Karpas-422 (cell line): ENCODE measurements at regions not wholly inside any gene's neighbourhood (a gene's known extent, or its start where the extent isn't known, plus 50 kb on each side); places are given as distances from the start of the nearest gene placed in this dataset.
"Not testable (repeated sequence)": the region's sequence is repeated elsewhere in the genome, so short reads cannot be mapped to it uniquely, and the experiment has no call there.

Experiments
- DNase-seq: peaks from one replicate; pipeline ENCODE4 v3.0.0-alpha.2; 2015
- H2AFZ ChIP-seq: fragments of 200-600 bp; sonication (generic); 2 replicates; pipeline ENCODE4 v1.6.1; 2014; ENCODE audit warnings: antibody characterized with exemption, low read length, mixed read lengths
- H3K27ac ChIP-seq: fragments of 200-600 bp; sonication (generic); 2 replicates; pipeline ENCODE4 v1.5.1; 2014; ENCODE audit warnings: mild to moderate bottlenecking, low read length, moderate library complexity
- H3K27me3 ChIP-seq: fragments of 200-600 bp; sonication (generic); 2 replicates; pipeline ENCODE4 v1.6.1; 2014; ENCODE audit warnings: low read length, mixed read lengths
- H3K36me3 ChIP-seq: fragments of 200-600 bp; sonication (generic); 2 replicates; pipeline ENCODE4 v1.6.1; 2014; ENCODE audit warnings: low read length, mixed read lengths; ENCODE audit not compliant: insufficient read depth
- H3K4me1 ChIP-seq: fragments of 200-600 bp; sonication (generic); 2 replicates; pipeline ENCODE4 v1.6.1; 2014; ENCODE audit warnings: mild to moderate bottlenecking, low read length, mixed read lengths
- H3K4me2 ChIP-seq: fragments of 200-600 bp; sonication (generic); 2 replicates; pipeline ENCODE4 v1.6.1; 2014; ENCODE audit warnings: low read length, low read depth, mild to moderate bottlenecking; ENCODE audit not compliant: poor library complexity, severe bottlenecking
- H3K4me3 ChIP-seq: fragments of 200-600 bp; sonication (generic); 2 replicates; pipeline ENCODE4 v1.5.1; 2014; ENCODE audit warnings: mild to moderate bottlenecking, antibody characterized with exemption, low read length, mixed read lengths
- H3K79me2 ChIP-seq: fragments of 200-600 bp; sonication (generic); 2 replicates; pipeline ENCODE4 v1.6.1; 2014; ENCODE audit warnings: mild to moderate bottlenecking, low read length, mixed read lengths
- H3K9ac ChIP-seq: fragments of 200-600 bp; sonication (generic); 2 replicates; pipeline ENCODE4 v1.6.0; 2014; ENCODE audit warnings: low read length
- H3K9me2 ChIP-seq: fragments of 200-600 bp; sonication (generic), shearing (Covaris generic); replicated peaks from 2 replicates; pipeline ENCODE4 v1.6.0; 2014; ENCODE audit warnings: mild to moderate bottlenecking, low read length, moderate library complexity; ENCODE audit not compliant: insufficient read depth
- H3K9me3 ChIP-seq: fragments of 300-700, 200-600 bp; sonication (generic); 2 replicates; pipeline ENCODE4 v1.6.1; 2014; ENCODE audit warnings: low read length, mixed read lengths
- H4K20me1 ChIP-seq: fragments of 200-600 bp; sonication (generic); 2 replicates; pipeline ENCODE4 v1.6.1; 2014; ENCODE audit warnings: mild to moderate bottlenecking, antibody characterized with exemption, low read length, low read depth; ENCODE audit not compliant: insufficient read depth

- DNase-seq = no peak
- no peaks in the 10 kb centered on the region for H3K36me3 ChIP-seq
- no peaks in the 10 kb centered on the region for H3K4me1 ChIP-seq
- no peaks in the 10 kb centered on the region for H3K27me3 ChIP-seq
- H3K9me3 ChIP-seq = peaks cover 15% of the 10 kb centered on the region; the same call in 1 of the 2 replicates
- no peak overlapping the region for H2AFZ ChIP-seq
- H3K4me2 ChIP-seq = no peak overlapping the region
- no peak overlapping the region for H3K9ac ChIP-seq
- H3K27ac ChIP-seq = no peak overlapping the region
- H4K20me1 ChIP-seq = no peaks in the 10 kb centered on the region
- no peaks in the 10 kb centered on the region for H3K9me2 ChIP-seq
- no peak overlapping the region for H3K4me3 ChIP-seq
- H3K79me2 ChIP-seq = no peaks in the 10 kb centered on the region
Observed at GRCh38 chr6:50527985-50528384, 185.3 kb upstream of the TFAP2D start.

- Histone ChIP-seq H3K9ac (no peak overlapping the region), H3K4me3 (no peak overlapping the region), H3K27ac (no peak overlapping the region), H2AFZ (no peak overlapping the region), H3K36me3 (no peaks in the 10 kb centered on the region), H3K9me3 (peaks cover 4% of the 10 kb centered on the region), H3K27me3 (no peaks in the 10 kb centered on the region), H3K9me2 (0 out of 2 replicates have a peak, but pooled peaks cover 3% of the 10 kb centered on the region), H3K4me1 (no peaks in the 10 kb centered on the region), H3K4me2 (no peak overlapping the region), H3K79me2 (no peaks in the 10 kb centered on the region), H4K20me1 (no peaks in the 10 kb centered on the region)
- no peak for DNase-seq
Observed at GRCh38 chr6:50539447-50539846, 173.9 kb upstream of the TFAP2D start.

DNA sequence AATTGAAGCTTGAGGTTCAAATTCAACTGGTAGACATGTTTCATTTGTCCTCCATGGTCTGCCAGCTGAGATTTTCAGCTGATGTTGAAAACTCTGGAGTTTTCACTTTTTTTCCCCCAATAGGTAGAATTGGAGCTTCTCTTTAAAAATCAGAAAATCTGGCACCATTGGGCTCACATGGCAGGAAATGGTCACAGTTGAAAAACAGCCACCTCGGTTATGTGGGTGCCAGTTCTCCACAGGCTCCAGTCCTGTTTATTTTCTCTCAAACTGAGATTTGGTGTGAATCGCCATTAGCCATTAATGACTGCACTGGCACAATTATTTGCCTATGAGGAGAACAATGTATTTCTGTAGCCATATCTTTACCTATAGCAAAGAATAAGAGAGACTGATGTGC, 171.4 kb upstream of the TFAP2D start:
- Histone ChIP-seq H3K36me3 (no peaks in the 10 kb centered on the region), H4K20me1 (no peaks in the 10 kb centered on the region), H3K9me2 (0 out of 2 replicates have a peak, but pooled peaks cover 3% of the 10 kb centered on the region), H3K27me3 (no peaks in the 10 kb centered on the region), H3K79me2 (no peaks in the 10 kb centered on the region), H3K9me3 (peaks cover 4% of the 10 kb centered on the region; the same call in 1 of the 2 replicates), H3K4me2 (no peak overlapping the region), H2AFZ (no peak overlapping the region), H3K4me3 (no peak overlapping the region), H3K4me1 (no peaks in the 10 kb centered on the region), H3K9ac (no peak overlapping the region), H3K27ac (no peak overlapping the region)
- no peak for DNase-seq

DNA sequence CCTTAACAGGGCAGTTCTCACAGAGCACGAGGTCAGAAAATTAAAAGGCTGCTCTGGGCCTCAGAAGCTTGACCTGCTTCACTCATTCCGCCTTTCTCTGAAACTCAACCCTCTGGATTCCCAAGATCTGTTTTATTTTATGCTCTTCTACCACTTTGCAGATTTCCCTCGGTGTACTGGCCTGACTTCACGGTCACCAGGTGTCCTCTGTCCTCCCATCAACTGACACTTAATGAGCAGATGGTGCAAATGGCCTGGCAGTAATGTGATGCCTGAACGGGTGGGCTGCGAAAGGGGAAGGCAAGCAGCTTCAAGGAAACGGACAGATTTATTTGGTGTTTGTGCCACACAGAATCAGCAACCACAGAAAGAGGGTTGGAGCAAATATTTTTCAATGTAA, 169.7 kb upstream of the TFAP2D start:
- Histone ChIP-seq H3K27me3 (no peaks in the 10 kb centered on the region), H3K9me3 (peaks cover 4% of the 10 kb centered on the region; the same call in 1 of the 2 replicates), H3K4me3 (no peak overlapping the region), H3K9ac (no peak overlapping the region), H3K79me2 (no peaks in the 10 kb centered on the region), H4K20me1 (no peaks in the 10 kb centered on the region), H3K36me3 (no peaks in the 10 kb centered on the region), H3K9me2 (0 out of 2 replicates have a peak, but pooled peaks cover 3% of the 10 kb centered on the region), H3K4me2 (no peak overlapping the region), H2AFZ (no peak overlapping the region), H3K4me1 (no peaks in the 10 kb centered on the region), H3K27ac (no peak overlapping the region)
- no peak for DNase-seq

DNA sequence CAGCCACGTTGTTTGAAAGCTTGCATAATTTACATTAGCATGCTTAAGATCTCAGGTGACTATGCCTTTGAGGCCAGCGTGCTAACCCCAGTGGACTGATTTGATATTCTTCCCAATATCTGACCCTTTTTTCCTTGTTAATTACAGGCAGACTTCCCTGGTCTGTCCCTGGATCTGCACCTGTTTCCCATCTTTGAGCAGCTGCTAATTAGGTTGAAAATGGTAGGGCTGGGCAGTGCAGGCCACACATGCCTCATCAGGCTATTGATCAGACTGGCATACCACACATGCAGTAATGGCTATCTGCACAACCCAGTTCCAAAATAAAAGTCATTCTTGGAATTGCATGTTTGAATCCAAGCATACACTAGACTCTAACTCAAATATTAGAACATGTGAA, 164.3 kb upstream of the TFAP2D start:
- no peak overlapping the region for H3K27ac ChIP-seq
- no peaks in the 10 kb centered on the region for H3K36me3 ChIP-seq
- peaks cover 15% of the 10 kb centered on the region for H3K9me3 ChIP-seq
- H3K9ac ChIP-seq = no peak overlapping the region
- H3K27me3 ChIP-seq = no peaks in the 10 kb centered on the region
- H3K4me1 ChIP-seq = no peaks in the 10 kb centered on the region
- no peak overlapping the region for H3K4me3 ChIP-seq
- no peak overlapping the region for H2AFZ ChIP-seq
- H3K4me2 ChIP-seq = no peak overlapping the region
- DNase-seq = no peak
- H4K20me1 ChIP-seq = no peaks in the 10 kb centered on the region
- H3K9me2 ChIP-seq = no peaks in the 10 kb centered on the region
- H3K79me2 ChIP-seq = no peaks in the 10 kb centered on the region

GRCh38 chr6:50549475-50549874, 163.9 kb upstream of the TFAP2D start:
- no peaks in the 10 kb centered on the region for H3K36me3 ChIP-seq
- no peak for DNase-seq

GRCh38 chr6:50555982-50556381, 157.3 kb upstream of the TFAP2D start:
- no peaks in the 10 kb centered on the region for H3K27me3 ChIP-seq
- H3K9me2 ChIP-seq = no peaks in the 10 kb centered on the region
- 0 out of 2 replicates have a peak, but pooled peaks cover 2% of the 10 kb centered on the region for H3K9me3 ChIP-seq
- no peaks in the 10 kb centered on the region for H3K36me3 ChIP-seq
- no peaks in the 10 kb centered on the region for H4K20me1 ChIP-seq
- H3K27ac ChIP-seq = no peak overlapping the region
- no peak overlapping the region for H2AFZ ChIP-seq
- no peak overlapping the region for H3K4me3 ChIP-seq
- no peaks in the 10 kb centered on the region for H3K79me2 ChIP-seq
- no peaks in the 10 kb centered on the region for H3K4me1 ChIP-seq
- no peak overlapping the region for H3K4me2 ChIP-seq
- no peak for DNase-seq
- no peak overlapping the region for H3K9ac ChIP-seq

More at GRCh38 chr6:50549475-50549874, 163.9 kb upstream of the TFAP2D start:
- Histone ChIP-seq H3K4me1 (no peaks in the 10 kb centered on the region), H3K4me2 (no peak overlapping the region), H4K20me1 (no peaks in the 10 kb centered on the region), H3K27me3 (no peaks in the 10 kb centered on the region), H3K27ac (no peak overlapping the region), H3K9me2 (no peaks in the 10 kb centered on the region), H3K9me3 (peaks cover 15% of the 10 kb centered on the region), H2AFZ (no peak overlapping the region), H3K9ac (no peak overlapping the region), H3K79me2 (no peaks in the 10 kb centered on the region), H3K4me3 (no peak overlapping the region)

GRCh38 chr6:50565004-50565403, 148.3 kb upstream of the TFAP2D start:
- no peak for DNase-seq
- no peaks in the 10 kb centered on the region for H3K36me3 ChIP-seq
- no peaks in the 10 kb centered on the region for H3K27me3 ChIP-seq
- no peak overlapping the region for H3K4me2 ChIP-seq
- H4K20me1 ChIP-seq = no peaks in the 10 kb centered on the region
- no peak overlapping the region for H3K9ac ChIP-seq
- H3K4me3 ChIP-seq = no peak overlapping the region
- no peaks in the 10 kb centered on the region for H3K9me2 ChIP-seq
- 0 out of 2 replicates have a peak, but pooled peaks cover 3% of the 10 kb centered on the region for H3K9me3 ChIP-seq
- H3K4me1 ChIP-seq = no peaks in the 10 kb centered on the region
- H3K79me2 ChIP-seq = no peaks in the 10 kb centered on the region
- H2AFZ ChIP-seq = no peak overlapping the region
- no peak overlapping the region for H3K27ac ChIP-seq

DNA sequence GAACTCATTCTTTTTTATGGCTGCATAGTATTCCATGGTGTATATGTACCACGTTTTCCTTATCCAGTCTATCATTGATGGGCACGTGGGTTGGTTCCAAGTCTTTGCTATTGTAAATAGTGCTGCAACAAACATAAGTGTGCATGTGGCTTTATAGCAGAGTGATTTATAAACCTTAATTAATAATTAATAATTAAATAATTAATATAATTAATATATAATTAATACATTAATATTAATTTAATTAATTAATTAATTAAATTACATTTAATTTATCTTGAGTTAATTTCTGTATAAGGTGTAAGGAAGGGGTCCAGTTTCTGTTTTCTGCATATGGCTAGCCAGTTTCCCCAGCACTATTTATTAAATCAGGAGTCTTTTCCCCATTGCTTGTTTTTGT, 142.1 kb upstream of the TFAP2D start:
- DNase-seq, H3K4me2 ChIP-seq, H2AFZ ChIP-seq, H3K36me3 ChIP-seq, H3K27me3 ChIP-seq, H3K9me2 ChIP-seq, H3K4me1 ChIP-seq, H3K27ac ChIP-seq, H3K9me3 ChIP-seq, H4K20me1 ChIP-seq, H3K9ac ChIP-seq, H3K79me2 ChIP-seq, H3K4me3 ChIP-seq: not testable (repeated sequence)
